CD4-positive, alpha-beta T cell treated with Interleukin-15 for 1 hour (primary cell): ENCODE measurements at regions not wholly inside any gene's neighbourhood (a gene's known extent, or its start where the extent isn't known, plus 50 kb on each side); places are given as distances from the start of the nearest gene placed in this dataset.

ENCODE experiments used
- DNase-seq: peaks from one replicate; pipeline ENCODE4 v3.0.0-alpha.2; 2020

GRCh38 chr11:95508219-95508890 lies 277.4 kb upstream of the SESN3 start:
- DNase-seq, result no peak

- no peak for DNase-seq
Observed at GRCh38 chr11:95507794-95508193, 276.8 kb upstream of the SESN3 start.

- no peak for DNase-seq
Observed at GRCh38 chr11:95506777-95507176, 275.8 kb upstream of the SESN3 start.

- DNase-seq, result peak; percentile 20
Observed at GRCh38 chr11:95505927-95506426, 275.0 kb upstream of the SESN3 start.

- no peak for DNase-seq
Observed at GRCh38 chr11:95503047-95503446, 272.0 kb upstream of the SESN3 start.

GRCh38 chr11:95502522-95502921 lies 271.5 kb upstream of the SESN3 start:
- DNase-seq, result no peak

GRCh38 chr11:95501761-95502266 lies 270.8 kb upstream of the SESN3 start:
- no peak for DNase-seq

GRCh38 chr11:95500466-95500865 lies 269.5 kb upstream of the SESN3 start:
- no peak for DNase-seq

- DNase-seq, result no peak
Observed at GRCh38 chr11:95499516-95500135, 268.6 kb upstream of the SESN3 start.

GRCh38 chr11:95498722-95499425 lies 267.9 kb upstream of the SESN3 start:
- no peak for DNase-seq

- no peak for DNase-seq
Observed at GRCh38 chr11:95496901-95497300, 265.9 kb upstream of the SESN3 start.

GRCh38 chr11:95495706-95496105 lies 264.7 kb upstream of the SESN3 start:
- no peak for DNase-seq

- no peak for DNase-seq
Observed at GRCh38 chr11:95494856-95495255, 263.9 kb upstream of the SESN3 start.

- no peak for DNase-seq
Observed at GRCh38 chr11:95494167-95494566, 263.2 kb upstream of the SESN3 start.

GRCh38 chr11:95490625-95491024 lies 259.6 kb upstream of the SESN3 start:
- no peak for DNase-seq

- DNase-seq, result no peak
Observed at GRCh38 chr11:95487938-95488337, 256.9 kb upstream of the SESN3 start.

GRCh38 chr11:95487391-95487790 lies 256.4 kb upstream of the SESN3 start:
- no peak for DNase-seq

GRCh38 chr11:95486979-95487378 lies 256.0 kb upstream of the SESN3 start:
- DNase-seq, result no peak

GRCh38 chr11:95486466-95486865 lies 255.5 kb upstream of the SESN3 start:
- DNase-seq, result no peak

GRCh38 chr11:95485115-95485900 lies 254.3 kb upstream of the SESN3 start:
- no peak for DNase-seq

- DNase-seq, result no peak
Observed at GRCh38 chr11:95483339-95483738, 252.3 kb upstream of the SESN3 start.

- no peak for DNase-seq
Observed at GRCh38 chr11:95478003-95478402, 247.0 kb upstream of the SESN3 start.

- no peak for DNase-seq
Observed at GRCh38 chr11:95469258-95469657, 238.3 kb upstream of the SESN3 start.
